NCI-H748 (cell line): ENCODE measurements at regions not wholly inside any gene's neighbourhood (a gene's known extent, or its start where the extent isn't known, plus 50 kb on each side); places are given as distances from the start of the nearest gene placed in this dataset.
"Not testable (repeated sequence)": the region's sequence is repeated elsewhere in the genome, so short reads cannot be mapped to it uniquely, and the experiment has no call there.

Experiments used
- DNase-seq: peaks from one replicate; lab custom pipeline; 2025; ENCODE audit not compliant: unreplicated experiment; lab: John Stamatoyannopoulos, UW

- DNase-seq, result no peak
Measured at GRCh38 chr2:95685513-95685912, 93.7 kb downstream of the TRIM43 start.

DNA sequence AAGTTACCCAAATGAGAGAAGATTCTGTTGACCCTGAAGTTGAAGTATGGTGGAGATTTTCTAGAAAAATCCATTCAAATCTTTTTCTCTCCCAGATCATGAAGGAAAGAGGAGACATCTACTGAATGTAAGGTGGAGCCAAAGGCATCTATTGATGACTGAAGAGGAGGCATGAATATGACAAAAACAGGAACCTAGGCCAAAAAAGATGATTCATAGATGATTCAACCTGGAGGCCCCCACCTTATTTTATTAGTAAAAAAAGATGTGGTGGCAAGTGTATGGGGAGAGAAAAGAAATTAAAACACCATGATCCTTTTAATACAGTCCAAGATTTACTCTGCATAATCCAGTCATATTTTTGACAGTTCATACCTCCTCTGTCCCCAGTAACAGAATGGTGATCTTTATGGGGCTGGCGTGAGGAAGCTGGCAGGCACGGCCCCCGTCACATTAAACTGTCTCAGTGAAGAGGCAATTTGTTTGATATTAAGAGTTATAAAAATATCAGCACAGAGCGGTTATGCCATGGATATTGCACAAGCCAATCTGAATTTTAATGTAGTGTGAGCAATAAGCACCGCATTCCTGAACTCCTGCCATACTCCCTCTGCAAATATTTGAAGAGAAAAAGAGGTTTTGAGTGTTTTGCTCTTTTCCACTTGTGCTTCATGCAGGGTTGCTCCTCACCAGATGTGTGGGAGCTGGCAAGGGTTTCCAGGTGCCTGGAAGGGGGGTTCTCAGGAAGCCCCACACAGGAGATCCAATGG is 94.4 kb downstream of the TRIM43 start:
- DNase-seq, result not testable (repeated sequence)

- not testable (repeated sequence) for DNase-seq
Measured at GRCh38 chr2:95687852-95688251, 96.1 kb downstream of the TRIM43 start.

GRCh38 chr2:95691210-95691609 is 99.4 kb downstream of the TRIM43 start:
- DNase-seq, result not testable (repeated sequence)

DNA sequence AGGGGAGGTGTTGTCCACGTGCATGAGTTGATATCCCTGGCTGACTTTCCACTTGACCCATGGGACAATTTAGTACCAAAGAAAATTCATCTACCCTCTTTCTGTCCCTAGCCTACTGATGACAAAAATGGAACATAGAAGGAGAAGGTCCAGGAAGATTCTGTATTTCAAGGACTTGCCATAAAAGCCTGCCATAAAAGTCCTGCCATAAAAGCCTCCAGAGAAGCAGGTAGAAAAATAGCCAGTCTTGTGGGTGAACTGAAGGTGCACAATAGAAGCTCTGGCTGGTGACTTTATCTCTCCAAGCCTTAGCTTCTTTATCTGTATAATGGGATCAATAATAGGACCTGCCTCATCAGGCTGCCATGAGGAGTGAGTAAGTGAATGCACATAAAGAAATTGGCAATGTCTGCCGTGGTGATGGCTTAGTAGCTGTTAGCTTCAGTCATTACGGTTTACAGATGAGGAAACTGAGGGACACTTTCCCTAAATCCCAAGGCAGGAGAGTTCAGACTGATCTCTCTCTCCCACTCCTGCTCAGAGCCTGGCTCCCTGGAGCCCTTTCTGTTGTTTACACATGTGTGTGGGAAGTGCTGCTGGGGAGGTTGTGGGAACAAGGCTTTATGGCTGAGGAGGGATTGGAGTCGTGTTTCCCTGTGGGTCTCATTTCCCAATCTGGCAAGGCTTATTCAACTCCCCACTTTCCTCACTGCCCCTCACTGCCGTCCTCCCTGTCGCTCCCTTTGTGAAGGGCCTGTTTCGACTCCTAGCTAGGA is 101.5 kb downstream of the TRIM43 start:
- DNase-seq, result not testable (repeated sequence)

DNA sequence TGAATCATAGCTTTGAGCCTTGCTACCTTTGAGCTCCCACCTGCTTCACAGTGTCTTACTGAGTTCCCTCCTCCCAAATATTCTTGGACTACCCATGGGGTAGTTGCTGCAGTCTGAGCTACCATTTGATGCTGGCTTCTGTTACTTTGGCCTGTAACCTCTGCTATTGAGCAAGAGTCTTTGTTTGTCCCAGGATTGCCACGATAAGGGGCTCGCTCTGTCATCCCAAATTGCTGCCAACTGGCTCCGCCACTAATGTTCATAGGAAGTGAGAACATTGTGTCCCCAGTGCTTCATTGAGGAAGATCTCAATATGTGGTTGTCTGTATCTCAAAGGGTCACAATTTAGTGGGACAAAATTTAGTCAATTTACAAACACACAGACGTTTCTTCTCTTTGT is 103.8 kb downstream of the TRIM43 start:
- no peak for DNase-seq

GRCh38 chr2:95698146-95698545 is 106.3 kb downstream of the TRIM43 start:
- DNase-seq, result no peak

DNA sequence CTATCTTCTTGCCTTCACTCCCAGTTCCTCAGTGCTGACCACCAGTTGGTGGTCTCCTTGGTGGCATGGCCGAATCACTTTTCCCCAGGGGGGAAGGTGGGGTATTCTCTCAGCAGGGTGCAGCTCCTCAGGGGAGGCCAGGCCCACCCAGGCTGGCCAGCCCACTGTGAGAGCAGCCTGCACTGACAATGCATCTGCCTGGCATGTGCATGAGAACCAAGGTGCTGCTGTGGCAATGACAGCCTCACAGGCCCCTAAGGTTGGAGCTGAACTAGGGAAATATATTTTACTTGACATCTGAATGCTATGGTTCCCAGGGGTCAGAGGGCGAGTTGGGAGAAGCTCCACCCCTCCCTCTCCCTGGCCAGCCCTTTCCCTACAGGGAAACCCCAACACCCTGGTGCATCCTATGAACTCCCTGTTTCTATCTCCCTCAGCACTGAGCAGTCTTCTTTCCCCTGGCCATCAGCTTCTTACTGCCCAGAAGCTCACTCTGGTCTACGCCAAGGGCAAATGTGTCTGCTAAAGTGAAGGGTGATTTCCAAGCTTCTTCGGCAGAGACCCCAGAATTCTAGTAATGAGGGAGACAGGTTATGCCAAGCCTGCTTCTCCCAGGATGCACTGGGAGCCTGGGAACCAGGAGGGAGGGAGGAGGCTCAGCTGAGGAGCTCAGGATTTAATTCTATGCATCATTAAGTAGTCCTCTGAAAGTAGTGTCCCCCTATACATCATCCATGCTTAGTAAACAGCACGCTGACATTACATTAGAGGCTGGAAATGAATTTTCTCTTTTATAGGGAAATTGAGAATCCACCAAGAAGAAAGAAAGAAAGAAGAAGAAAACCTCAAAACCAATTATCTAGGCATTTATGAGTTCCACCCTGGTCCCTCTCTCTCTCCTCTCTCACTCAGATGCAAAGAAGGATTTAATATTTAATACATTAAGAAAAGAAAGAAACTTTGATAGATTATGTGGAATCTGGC is 107.7 kb downstream of the TRIM43 start:
- DNase-seq, result not testable (repeated sequence)

DNA sequence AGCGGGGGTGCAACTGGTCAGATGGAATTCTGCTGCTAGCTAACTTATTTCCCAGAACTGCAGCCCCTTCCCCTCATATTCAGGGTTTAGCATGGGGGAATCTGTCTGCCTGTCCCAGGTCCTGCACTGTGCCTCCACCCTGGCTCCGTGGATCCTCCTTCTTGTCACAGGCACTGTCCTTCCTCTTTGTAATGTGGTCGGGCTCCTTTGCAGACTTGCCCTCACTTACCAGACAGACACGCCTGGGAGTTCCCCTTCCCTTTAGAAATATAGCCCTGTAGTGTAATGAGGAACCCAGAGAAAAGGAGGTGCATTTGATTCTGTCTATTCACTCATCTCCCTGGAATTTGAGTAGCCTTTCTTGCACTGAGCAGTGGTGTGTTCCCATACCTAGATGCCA is 108.7 kb downstream of the TRIM43 start:
- no peak for DNase-seq

- no peak for DNase-seq
Measured at GRCh38 chr2:95702471-95702870, 110.7 kb downstream of the TRIM43 start.

DNA sequence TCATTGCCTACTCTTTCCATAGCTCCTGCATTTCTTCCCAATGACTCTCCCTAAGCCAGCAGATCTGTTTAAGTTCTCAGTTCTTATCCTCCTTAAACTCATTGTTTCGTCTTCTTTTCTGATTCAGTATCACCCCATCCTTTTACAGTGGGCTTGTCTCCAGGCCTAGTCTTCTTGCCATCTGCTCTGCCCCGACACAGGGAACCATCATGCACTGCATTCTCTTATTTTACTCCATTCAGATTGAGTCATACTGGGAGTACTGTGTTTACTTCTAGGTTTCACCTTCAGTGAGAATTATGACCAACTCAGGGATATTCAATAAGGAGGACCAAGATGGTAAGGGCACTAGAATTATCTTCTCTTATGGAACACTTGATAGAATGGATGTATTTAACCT is 115.4 kb downstream of the TRIM43 start:
- DNase-seq, result not testable (repeated sequence)

- DNase-seq, result no peak
Measured at GRCh38 chr2:95707837-95708236, 116.0 kb downstream of the TRIM43 start.

DNA sequence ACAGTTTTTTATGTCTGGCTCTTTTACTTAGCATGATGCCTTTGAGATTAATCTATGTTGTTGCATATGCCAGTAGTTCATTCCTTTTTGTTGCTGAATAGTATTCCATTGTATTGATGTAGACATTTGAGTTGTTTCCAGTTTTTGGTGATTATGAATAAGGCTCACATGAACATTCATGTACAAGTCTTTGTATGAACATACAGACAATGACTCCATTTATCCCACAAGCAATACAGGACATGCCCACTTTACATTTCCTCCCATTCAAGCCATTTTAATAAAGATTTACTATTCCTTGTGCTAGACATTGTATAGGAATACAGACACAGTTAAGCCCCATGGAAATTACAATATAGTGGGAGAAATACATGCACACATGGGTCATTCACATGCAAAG is 118.0 kb downstream of the TRIM43 start:
- no peak for DNase-seq

GRCh38 chr2:95713470-95714177 is 121.8 kb downstream of the TRIM43 start:
- DNase-seq, result not testable (repeated sequence)

- DNase-seq, result not testable (repeated sequence)
Measured at GRCh38 chr2:95714398-95714797, 122.6 kb downstream of the TRIM43 start.

GRCh38 chr2:95719473-95720060 is 127.8 kb downstream of the TRIM43 start:
- DNase-seq, result no peak

- DNase-seq, result no peak
Measured at GRCh38 chr2:95721726-95722125, 129.9 kb downstream of the TRIM43 start.

DNA sequence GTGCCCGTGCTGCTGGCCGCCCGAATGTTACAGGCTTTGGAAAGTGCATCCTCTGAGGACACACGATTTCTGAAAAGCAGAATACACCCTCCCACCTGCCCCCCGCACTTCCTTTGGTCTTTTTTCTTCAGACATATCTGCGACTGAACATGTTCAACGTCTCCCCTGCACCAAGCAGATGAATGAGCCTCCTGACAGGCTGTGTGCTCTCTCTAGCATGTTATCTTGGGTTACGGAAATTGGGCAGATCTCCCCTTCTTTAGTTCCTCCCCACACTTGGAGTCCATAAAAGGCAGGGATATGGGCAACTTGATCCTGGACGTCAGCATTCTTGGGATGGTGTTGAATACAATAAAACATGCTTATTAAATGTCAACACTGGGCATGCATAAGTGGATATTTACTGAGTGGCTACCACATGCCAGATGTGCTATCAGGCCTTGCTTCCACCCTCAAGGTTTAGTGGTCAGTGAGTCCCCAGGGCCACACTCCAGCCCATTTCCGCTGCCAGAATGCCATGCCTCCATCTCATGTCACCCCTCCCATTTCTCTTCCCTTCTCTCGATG is 130.4 kb downstream of the TRIM43 start:
- no peak for DNase-seq

DNA sequence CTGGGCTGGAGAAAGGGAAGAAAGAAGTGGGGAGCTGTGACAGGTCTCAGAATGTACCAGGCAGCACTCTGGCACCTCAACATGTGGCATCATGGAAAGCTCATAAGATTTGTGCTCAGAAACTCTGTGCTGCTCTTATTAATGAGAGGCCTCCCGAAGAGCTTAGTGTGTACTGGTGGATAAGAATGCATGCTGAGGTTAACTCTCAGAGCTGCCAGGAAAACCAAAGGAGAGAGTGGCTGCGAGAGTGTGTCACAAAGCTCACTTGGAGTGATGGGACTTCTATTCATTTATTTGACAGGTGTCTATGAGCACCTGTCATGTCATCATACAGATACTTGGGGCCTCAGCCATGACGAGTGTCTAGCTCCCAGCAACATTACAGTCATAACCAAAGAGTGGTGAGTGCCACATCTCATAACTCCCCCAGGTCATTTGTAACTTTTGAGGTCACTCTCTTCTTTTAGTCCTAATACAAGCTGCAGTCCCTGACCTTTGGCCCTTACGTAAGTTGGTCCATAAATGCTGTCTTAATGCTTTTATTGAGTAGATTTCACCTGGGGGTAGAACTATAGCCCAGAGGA is 131.9 kb downstream of the TRIM43 start:
- not testable (repeated sequence) for DNase-seq
